GM23338 (cell line): ENCODE measurements at regions not wholly inside any gene's neighbourhood (a gene's known extent, or its start where the extent isn't known, plus 50 kb on each side); places are given as distances from the start of the nearest gene placed in this dataset.

Source experiments
- ATAC-seq: fragments of 200-7000 bp; cut with Tn5 transposase; 3 replicates; pipeline ENCODE4 v1.9.1; 2020
- DNase-seq: peaks from one replicate; pipeline ENCODE4 v3.0.0-alpha.2; 2015; ENCODE audit warnings: low spot score
- H2AFZ ChIP-seq: fragments of 200-600 bp; sonication (generic); 2 replicates; pipeline ENCODE4 v1.8.0; 2016; ENCODE audit warnings: antibody characterized with exemption, mild to moderate bottlenecking, moderate library complexity
- H3F3A ChIP-seq: fragments of 200-600 bp; sonication (generic); replicated peaks from 2 replicates; pipeline ENCODE4 v1.8.0; 2017; ENCODE audit warnings: antibody characterized with exemption, mixed run types, low read depth
- H3K27ac ChIP-seq: fragments of 200-600 bp; sonication (generic); 2 replicates; pipeline ENCODE4 v1.6.1; 2016; ENCODE audit warnings: low read depth
- H3K27me3 ChIP-seq: fragments of 200-600 bp; sonication (generic); 2 replicates; pipeline ENCODE4 v1.8.0; 2016; ENCODE audit warnings: mild to moderate bottlenecking, mixed run types, moderate library complexity; ENCODE audit not compliant: insufficient read depth
- H3K36me3 ChIP-seq: fragments of 200-600 bp; sonication (generic); 2 replicates; pipeline ENCODE4 v1.8.0; 2016; ENCODE audit warnings: mild to moderate bottlenecking; ENCODE audit not compliant: insufficient read depth
- H3K4me1 ChIP-seq: fragments of 200-600 bp; sonication (generic); 2 replicates; pipeline ENCODE4 v1.8.0; 2016; ENCODE audit warnings: mild to moderate bottlenecking, moderate library complexity; ENCODE audit not compliant: insufficient read depth
- H3K4me2 ChIP-seq: fragments of 200-600 bp; sonication (generic); 2 replicates; pipeline ENCODE4 v1.7.1; 2017; ENCODE audit warnings: mixed run types
- H3K4me3 ChIP-seq: fragments of 200-600 bp; sonication (generic); 2 replicates; pipeline ENCODE4 v1.6.1; 2016; ENCODE audit warnings: mixed run types
- H3K79me2 ChIP-seq: fragments of 200-600 bp; sonication (generic); replicated peaks from 2 replicates; pipeline ENCODE4 v1.8.0; 2017; ENCODE audit warnings: mild to moderate bottlenecking; ENCODE audit not compliant: insufficient read depth
- H3K9me2 ChIP-seq: fragments of 200-600 bp; sonication (generic); 2 replicates; pipeline ENCODE4 v1.8.0; 2017; ENCODE audit not compliant: insufficient read depth
- H4K20me1 ChIP-seq: fragments of 200-600 bp; sonication (generic); replicated peaks from 2 replicates; pipeline ENCODE4 v1.8.0; 2017; ENCODE audit warnings: mild to moderate bottlenecking; ENCODE audit not compliant: insufficient read depth
- H3K27ac Mint-ChIP-seq: 2 replicates; pipeline ENCODE4 v1.8.0; 2020; ENCODE audit warnings: inconsistent platforms, mild to moderate bottlenecking, moderate library complexity, mixed read lengths
- H3K27me3 Mint-ChIP-seq: 3 replicates; pipeline ENCODE4 v1.8.0; 2022; ENCODE audit warnings: low read depth, mild to moderate bottlenecking, moderate library complexity, mixed read lengths, inconsistent platforms; ENCODE audit not compliant: insufficient read depth, poor library complexity
- H3K36me3 Mint-ChIP-seq: 3 replicates; pipeline ENCODE4 v1.8.0; 2021; ENCODE audit warnings: low read depth, mild to moderate bottlenecking, inconsistent platforms, moderate library complexity, mixed read lengths
- H3K4me1 Mint-ChIP-seq: 3 replicates; pipeline ENCODE4 v1.8.0; 2020; ENCODE audit warnings: mild to moderate bottlenecking, inconsistent platforms, mixed read lengths
- H3K4me3 Mint-ChIP-seq: 3 replicates; pipeline ENCODE4 v1.8.0; 2021; ENCODE audit warnings: moderate library complexity, mild to moderate bottlenecking, inconsistent platforms, mixed read lengths
- H3K9me3 Mint-ChIP-seq: 3 replicates; pipeline ENCODE4 v1.8.0; 2020; ENCODE audit warnings: moderate library complexity, mild to moderate bottlenecking, inconsistent platforms, mixed read lengths
- CTCF ChIP-seq, 2 experiments: fragments of 200-600 bp in 1 of 2; sonication (generic) in 1 of 2; conservative IDR thresholded peaks; 2 replicates each; pipeline versions ENCODE4 v1.5.1 to v1.6.1; 2016 to 2017; ENCODE audit warnings: antibody characterized with exemption in 2 of 2, low read depth in 2 of 2, mild to moderate bottlenecking in 2 of 2, moderate library complexity in 1 of 2
- EZH2 ChIP-seq: fragments of 200-600 bp; sonication (generic); IDR thresholded peaks from one replicate; pipeline ENCODE4 v1.8.0; 2017; ENCODE audit warnings: antibody characterized with exemption, mild to moderate bottlenecking, low read depth; ENCODE audit not compliant: unreplicated experiment
- NANOG ChIP-seq: IDR thresholded peaks from 2 replicates; pipeline ENCODE4 v1.6.1; 2016; ENCODE audit warnings: antibody characterized with exemption, borderline replicate concordance
- POLR2AphosphoS5 ChIP-seq: IDR thresholded peaks from 2 replicates; pipeline ENCODE4 v1.6.1; 2016; ENCODE audit warnings: antibody characterized with exemption, low read depth
- REST ChIP-seq: IDR thresholded peaks from one replicate; pipeline ENCODE4 v1.6.1; 2018; ENCODE audit warnings: antibody characterized with exemption; ENCODE audit not compliant: unreplicated experiment
- STAT1 ChIP-seq: IDR thresholded peaks from one replicate; pipeline ENCODE4 v1.6.1; 2016; ENCODE audit warnings: antibody characterized with exemption; ENCODE audit not compliant: unreplicated experiment
- ZNF114 ChIP-seq: fragments of 250-450 bp; sonication (Bioruptor Pico); IDR thresholded peaks from 2 replicates; pipeline ENCODE4 v1.5.0; 2020; ENCODE audit warnings: mild to moderate bottlenecking, moderate library complexity
- ZNF331 ChIP-seq: fragments of 250-450 bp; sonication (Bioruptor Pico); IDR thresholded peaks from 2 replicates; pipeline ENCODE4 v1.5.0; 2020; ENCODE audit warnings: low read depth, mild to moderate bottlenecking, moderate library complexity
- ZNF462 ChIP-seq: fragments of 250-450 bp; sonication (Bioruptor Pico); IDR thresholded peaks from 2 replicates; pipeline ENCODE4 v1.5.0; 2020; ENCODE audit warnings: mild to moderate bottlenecking, moderate library complexity

- TF ChIP-seq STAT1 (no peak), ZNF114 (CRISPR knock-in tag) (no peak), NANOG (no peak), CTCF (conservative IDR thresholded peaks at IDR 0.05; ENCODE audit: low read depth in 2 of 2) (no peak), POLR2AphosphoS5 (no peak)
- Mint-ChIP-seq H3K4me3 (no peak overlapping the region), H3K9me3 (no peaks in the 10 kb centered on the region), H3K27ac (no peak overlapping the region), H3K36me3 (no peaks in the 10 kb centered on the region), H3K27me3 (peaks cover 4% of the 10 kb centered on the region), H3K4me1 (peaks cover 12% of the 10 kb centered on the region)
- Histone ChIP-seq H3K79me2 (no peaks in the 10 kb centered on the region), H3K4me3 (no peak overlapping the region), H3K36me3 (no peaks in the 10 kb centered on the region), H3K9me2 (peaks cover 6% of the 10 kb centered on the region; the same call in 1 of the 2 replicates), H3K27me3 (no peaks in the 10 kb centered on the region), H2AFZ (no peak overlapping the region), H3K4me1 (peaks cover 7% of the 10 kb centered on the region; the same call in 1 of the 2 replicates), H4K20me1 (no peaks in the 10 kb centered on the region), H3K27ac (no peak overlapping the region), H3F3A (no peaks in the 10 kb centered on the region), H3K4me2 (no peak overlapping the region)
- ATAC-seq = no peak
- DNase-seq = no peak
These were observed 361.1 kb downstream of the INSIG2 start for GRCh38 chr2:118449401-118449800.

- Histone ChIP-seq H3K4me2 (no peak overlapping the region), H2AFZ (no peak overlapping the region), H3K36me3 (no peaks in the 10 kb centered on the region), H3K27ac (no peak overlapping the region), H3K4me3 (no peak overlapping the region), H3K79me2 (no peaks in the 10 kb centered on the region), H4K20me1 (no peaks in the 10 kb centered on the region), H3K9me2 (no peaks in the 10 kb centered on the region), H3K27me3 (no peaks in the 10 kb centered on the region), H3F3A (no peaks in the 10 kb centered on the region), H3K4me1 (peaks cover 19% of the 10 kb centered on the region)
- Mint-ChIP-seq H3K9me3 (no peaks in the 10 kb centered on the region; the same call in 2 of the 3 replicates), H3K36me3 (no peaks in the 10 kb centered on the region), H3K4me1 (peaks cover 19% of the 10 kb centered on the region), H3K4me3 (no peak overlapping the region), H3K27ac (no peak overlapping the region), H3K27me3 (peaks cover 4% of the 10 kb centered on the region)
- DNase-seq (no peak), ATAC-seq (no peak)
- TF ChIP-seq ZNF331 (CRISPR knock-in tag) (no peak), ZNF462 (CRISPR knock-in tag) (no peak), POLR2AphosphoS5 (no peak), REST (no peak), EZH2 (no peak), NANOG (no peak), ZNF114 (CRISPR knock-in tag) (no peak)
These were observed 355.3 kb downstream of the INSIG2 start for GRCh38 chr2:118443596-118443995.
